HG02943 (cell line): ENCODE measurements at regions not wholly inside any gene's neighbourhood (a gene's known extent, or its start where the extent isn't known, plus 50 kb on each side); places are given as distances from the start of the nearest gene placed in this dataset.
"Not testable (repeated sequence)": the region's sequence is repeated elsewhere in the genome, so short reads cannot be mapped to it uniquely, and the experiment has no call there.

Experiments
- ATAC-seq: cut with Tn5 transposase; IDR thresholded peaks from one replicate; pipeline ENCODE4 v1.9.1; 2021; ENCODE audit warnings: mild to moderate bottlenecking, low read depth, moderate library complexity; ENCODE audit not compliant: unreplicated experiment

DNA sequence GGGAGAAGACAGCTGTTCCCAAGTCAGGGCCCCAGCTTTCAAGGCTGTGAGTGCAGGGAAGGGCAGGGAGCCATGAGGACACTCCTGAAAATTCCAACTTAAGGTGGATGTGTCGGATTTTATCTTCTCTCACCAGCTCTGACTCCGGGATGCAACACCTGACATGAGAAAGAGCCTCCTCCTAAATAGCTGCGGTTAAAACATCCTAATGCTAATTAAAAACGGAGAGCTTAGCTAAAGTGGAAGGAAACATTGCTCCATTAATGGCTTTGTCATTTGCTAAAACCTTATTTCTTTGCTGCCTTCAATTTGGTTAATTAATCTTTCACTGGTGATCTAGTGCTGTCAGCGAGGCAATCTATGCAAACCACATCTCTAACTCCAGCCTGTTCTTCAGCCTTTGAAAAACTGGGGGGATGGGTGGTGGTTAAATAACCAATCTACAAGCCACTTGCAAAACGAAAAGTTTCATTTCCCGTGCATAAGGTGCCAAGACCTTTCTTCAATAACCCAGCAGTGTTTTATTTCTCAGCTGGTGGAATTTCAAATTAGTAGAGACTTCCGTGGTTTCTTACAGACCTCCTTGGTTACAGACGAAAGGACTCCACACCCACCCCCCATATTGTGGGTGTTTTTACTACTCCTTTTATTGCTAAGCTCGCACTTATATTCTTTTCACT lies 379.6 kb downstream of the MLLT3 start:
- peak; percentile 97 for ATAC-seq

DNA sequence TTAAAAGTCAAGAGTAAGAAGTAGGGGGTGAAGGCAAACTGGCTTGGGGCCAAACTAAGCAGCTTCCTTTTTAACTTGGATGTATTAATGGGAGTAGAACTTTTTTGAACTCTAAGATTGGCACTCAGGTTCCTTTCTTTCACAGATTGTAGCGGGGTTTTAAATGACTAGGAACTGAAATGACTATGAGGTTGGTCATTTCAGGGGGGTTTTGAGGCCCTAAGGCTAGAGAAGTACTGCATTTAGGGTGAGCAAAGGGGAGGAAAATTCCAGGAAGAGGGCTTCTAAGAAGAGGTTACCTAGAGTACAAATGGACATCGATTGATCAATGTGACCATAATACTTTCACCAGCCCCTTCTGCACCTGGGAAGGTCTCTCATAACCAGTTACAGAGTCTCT lies 381.8 kb downstream of the MLLT3 start:
- no peak for ATAC-seq

DNA sequence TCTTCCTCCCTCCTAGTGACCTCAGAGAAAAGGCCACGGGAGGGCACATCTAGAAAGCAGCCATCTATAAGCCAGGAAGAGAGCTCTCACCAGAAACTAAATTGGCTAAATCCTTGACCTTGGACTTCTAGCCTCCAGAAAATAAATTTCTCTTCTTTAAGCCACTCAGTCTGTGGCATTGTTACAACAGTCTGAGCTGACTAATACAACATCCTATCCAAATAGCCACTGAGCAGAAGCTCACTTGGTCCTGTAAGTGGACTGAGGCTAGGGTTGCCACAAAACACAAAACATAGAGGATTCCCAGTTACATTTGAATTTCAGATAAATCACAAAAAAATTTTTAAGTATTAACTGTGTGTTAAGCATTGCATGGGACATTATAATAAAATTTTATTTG lies 383.4 kb downstream of the MLLT3 start:
- ATAC-seq: no peak

DNA sequence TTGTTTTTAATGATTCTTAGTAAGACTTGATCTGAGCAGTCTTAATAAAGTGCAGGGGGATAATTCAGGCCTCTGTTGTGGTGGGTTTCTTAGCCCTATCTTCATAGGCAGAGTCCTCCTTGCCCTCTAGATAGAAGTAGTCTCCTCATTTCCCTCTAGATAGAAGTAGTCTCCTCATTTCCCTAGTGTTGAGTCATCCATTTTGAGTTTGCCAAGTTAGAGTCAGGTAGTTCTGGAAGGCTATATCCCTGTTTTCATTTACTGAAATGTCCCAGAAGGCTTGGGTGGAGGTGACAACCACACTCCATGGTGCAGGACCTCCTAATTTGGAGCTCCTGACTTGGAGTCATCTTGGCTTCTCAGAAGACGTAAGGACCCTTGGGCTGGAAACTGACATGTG lies 384.6 kb downstream of the MLLT3 start:
- no peak for ATAC-seq

- ATAC-seq: no peak
Observed at GRCh38 chr9:20236676-20237075, 385.6 kb downstream of the MLLT3 start.

GRCh38 chr9:20235206-20235605 lies 387.1 kb downstream of the MLLT3 start:
- not testable (repeated sequence) for ATAC-seq

DNA sequence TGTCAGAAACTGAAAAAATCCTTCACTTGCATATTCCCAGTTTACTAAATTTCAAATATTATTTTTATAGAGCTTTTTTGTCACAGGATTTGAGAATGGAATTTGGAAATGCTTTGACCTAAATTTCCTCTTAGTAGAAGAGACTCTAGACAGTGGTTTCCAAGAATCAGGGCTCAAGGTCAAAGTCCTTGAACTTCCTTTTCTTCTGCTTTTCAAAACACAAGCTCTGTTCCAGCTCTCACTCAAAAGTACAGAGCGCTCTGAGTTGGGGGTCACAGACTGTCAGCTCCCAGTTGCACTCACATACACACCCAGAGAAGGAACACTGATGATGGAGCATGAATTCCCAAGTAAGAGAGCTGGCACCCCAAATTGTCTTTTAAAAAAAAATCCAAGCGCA lies 394.2 kb downstream of the MLLT3 start:
- ATAC-seq: no peak

- no peak for ATAC-seq
Observed at GRCh38 chr9:20227166-20227874, 395.0 kb downstream of the MLLT3 start.

- ATAC-seq: no peak
Observed at GRCh38 chr9:20226345-20226744, 396.0 kb downstream of the MLLT3 start.

- no peak for ATAC-seq
Observed at GRCh38 chr9:20225826-20226225, 396.5 kb downstream of the MLLT3 start.

- no peak for ATAC-seq
Observed at GRCh38 chr9:20224756-20225155, 397.5 kb downstream of the MLLT3 start.

- ATAC-seq: no peak
Observed at GRCh38 chr9:20220286-20220685, 402.0 kb downstream of the MLLT3 start.

GRCh38 chr9:20219437-20219836 lies 402.9 kb downstream of the MLLT3 start:
- ATAC-seq: no peak

DNA sequence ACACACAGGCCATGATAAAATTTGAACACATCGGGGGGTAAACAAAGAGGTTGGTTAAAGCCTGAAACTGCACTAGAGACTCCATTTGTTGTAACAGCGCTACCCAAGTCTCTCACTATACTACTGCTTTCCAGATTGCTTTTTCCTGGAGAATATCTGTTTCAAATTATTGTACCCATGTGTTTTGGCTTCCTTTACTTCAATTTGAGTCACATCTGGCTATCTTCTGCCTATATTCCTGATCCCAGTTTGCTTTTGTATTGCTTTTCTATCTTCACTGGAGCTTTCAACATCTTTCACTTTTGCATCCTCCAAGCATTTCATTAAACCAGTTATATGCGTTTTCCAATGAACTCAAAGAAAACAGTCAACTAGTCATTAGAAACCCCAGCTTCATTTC lies 404.7 kb downstream of the MLLT3 start:
- ATAC-seq: no peak

DNA sequence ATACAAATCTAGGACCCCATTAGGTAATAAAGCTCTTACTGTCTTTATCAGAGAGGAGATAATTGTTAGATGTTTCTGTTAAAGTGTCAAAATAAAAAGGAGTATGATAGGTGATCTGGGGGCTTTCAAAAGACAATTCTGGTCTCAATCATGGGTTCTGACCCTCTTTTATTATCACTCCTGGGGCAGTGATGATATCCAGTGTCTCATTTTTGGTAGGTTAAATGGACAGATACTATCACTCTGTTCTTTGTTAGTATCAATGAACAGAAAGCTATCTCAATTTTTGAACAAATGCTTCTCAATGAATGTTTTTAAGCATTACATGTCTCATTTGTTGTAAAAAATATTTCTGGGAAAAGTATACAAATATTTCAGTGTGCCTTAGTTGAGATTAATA lies 405.9 kb downstream of the MLLT3 start:
- no peak for ATAC-seq

DNA sequence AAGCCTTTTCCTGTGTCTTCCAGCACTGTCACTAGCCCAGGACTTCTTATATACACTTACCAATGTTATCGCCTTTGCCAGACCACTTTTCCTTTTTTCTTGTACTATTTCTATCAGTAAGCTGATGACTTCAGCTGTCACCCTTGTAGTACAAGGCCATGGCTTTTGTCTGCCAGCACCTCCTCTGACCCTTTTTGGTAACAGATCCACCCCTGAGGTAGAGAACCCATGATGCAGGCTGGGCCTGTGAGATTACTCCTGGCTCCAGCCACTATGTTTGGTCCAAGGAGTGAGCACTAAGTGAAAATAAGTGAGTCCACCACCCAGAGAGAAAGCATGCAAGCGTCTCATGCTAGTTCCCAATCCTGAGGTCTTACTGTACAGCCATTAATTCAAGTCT lies 406.7 kb downstream of the MLLT3 start:
- no peak for ATAC-seq

- ATAC-seq: no peak
Observed at GRCh38 chr9:20212806-20213205, 409.5 kb downstream of the MLLT3 start.

DNA sequence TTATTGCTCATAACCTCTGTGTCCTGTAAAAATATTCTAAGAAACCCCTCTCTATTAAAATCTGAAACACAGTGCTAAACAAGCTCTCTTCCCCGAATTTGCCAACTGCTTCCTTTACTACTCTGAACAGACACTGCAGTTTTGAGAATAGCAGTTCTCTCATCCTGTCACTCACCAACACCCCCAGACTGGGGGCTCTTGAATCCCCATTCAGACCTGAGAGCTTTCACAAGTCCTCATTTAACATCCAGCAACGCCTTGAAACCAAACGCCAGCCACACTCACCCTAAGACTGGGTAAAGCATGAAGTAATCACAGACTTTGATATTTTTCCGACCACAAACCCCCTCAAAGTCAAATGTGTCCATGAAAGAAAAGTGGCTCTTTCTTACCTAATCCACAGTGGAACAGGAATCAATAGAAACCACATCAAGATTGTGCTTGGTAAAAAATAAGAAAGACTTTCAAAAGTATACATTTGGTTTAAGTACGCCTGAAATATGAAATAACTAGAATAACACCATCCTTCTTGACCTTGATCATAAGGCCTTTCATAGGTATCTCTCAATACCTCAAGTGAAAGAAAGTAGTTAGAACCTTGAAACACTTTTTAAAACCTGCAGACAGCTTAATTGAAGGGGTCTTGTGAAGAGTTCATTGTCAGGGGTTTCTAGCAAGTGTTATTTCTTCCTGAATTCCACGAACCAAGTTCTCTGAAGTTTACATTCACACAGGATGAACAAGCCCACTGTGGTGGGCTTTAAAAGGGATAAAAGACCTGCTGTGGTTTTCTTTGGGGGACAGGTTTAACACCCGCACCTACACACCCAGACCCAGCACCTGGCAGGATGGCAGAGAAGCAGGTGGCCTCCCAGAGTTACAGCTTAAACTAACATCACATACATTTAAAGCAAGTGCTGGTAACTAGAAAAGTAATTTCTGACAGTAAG lies 412.6 kb downstream of the MLLT3 start:
- ATAC-seq: no peak

- ATAC-seq: no peak
Observed at GRCh38 chr9:20208961-20209371, 413.3 kb downstream of the MLLT3 start.

DNA sequence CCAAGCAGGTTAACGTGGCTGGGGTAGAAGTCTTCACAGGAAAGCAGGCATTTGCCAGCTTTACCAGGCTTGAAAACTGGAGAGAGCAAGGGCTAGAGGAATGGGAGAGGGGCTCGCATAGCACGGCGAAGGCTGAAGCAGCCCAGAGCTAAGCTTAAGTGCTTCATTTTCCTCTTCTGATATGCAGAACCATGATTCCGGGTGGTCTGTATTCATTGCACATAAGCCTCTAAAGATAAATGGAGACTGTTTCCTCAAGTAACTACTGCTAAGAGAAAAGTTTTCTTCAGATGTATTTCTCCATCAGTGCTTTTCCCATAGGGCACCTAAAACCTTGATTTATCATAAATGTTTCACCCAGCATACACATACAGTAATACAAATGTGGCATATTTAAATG lies 414.1 kb downstream of the MLLT3 start:
- ATAC-seq: no peak

DNA sequence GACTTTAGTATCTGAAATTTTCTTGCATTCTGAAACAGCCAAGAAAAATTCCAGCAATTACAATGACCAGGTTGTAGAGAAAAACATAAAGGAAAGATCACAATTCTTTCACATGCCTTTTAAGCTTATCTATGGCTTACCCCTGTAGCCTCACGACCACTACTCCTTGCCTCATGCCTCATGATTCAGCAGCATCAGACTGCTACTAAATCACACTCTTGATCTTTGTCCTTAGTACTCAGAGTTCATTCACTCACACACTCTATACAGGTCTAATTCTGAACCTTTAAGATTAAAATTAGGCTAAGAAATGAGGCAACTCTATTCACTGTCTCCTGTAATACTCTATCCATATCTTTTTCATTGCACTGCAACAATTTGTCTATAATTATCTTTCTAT lies 415.1 kb downstream of the MLLT3 start:
- ATAC-seq: no peak
